HG03025 (cell line): ENCODE measurements at regions not wholly inside any gene's neighbourhood (a gene's known extent, or its start where the extent isn't known, plus 50 kb on each side); places are given as distances from the start of the nearest gene placed in this dataset.
"Not testable (repeated sequence)": the region's sequence is repeated elsewhere in the genome, so short reads cannot be mapped to it uniquely, and the experiment has no call there.

Experiments
- ATAC-seq: cut with Tn5 transposase; IDR thresholded peaks from one replicate; pipeline ENCODE4 v1.9.1; 2021; ENCODE audit warnings: mild to moderate bottlenecking, moderate library complexity; ENCODE audit not compliant: unreplicated experiment, low FRiP score

- not testable (repeated sequence) for ATAC-seq
Observed at GRCh38 chr1:206403612-206404307, 66.5 kb upstream of the IKBKE start.

- not testable (repeated sequence) for ATAC-seq
Observed at GRCh38 chr1:206404309-206405027, 65.8 kb upstream of the IKBKE start.

GRCh38 chr1:206405282-206405681 lies 65.0 kb upstream of the IKBKE start:
- not testable (repeated sequence) for ATAC-seq

GRCh38 chr1:206408371-206409288 lies 61.6 kb upstream of the IKBKE start:
- ATAC-seq: not testable (repeated sequence)

GRCh38 chr1:206411321-206411720 lies 59.0 kb upstream of the IKBKE start:
- ATAC-seq: no peak

GRCh38 chr1:206415942-206416341 lies 54.3 kb upstream of the IKBKE start:
- ATAC-seq: no peak

GRCh38 chr1:206417774-206418614 lies 52.3 kb upstream of the IKBKE start:
- no peak for ATAC-seq

- ATAC-seq: no peak
Observed at GRCh38 chr1:206419250-206419649, 51.0 kb upstream of the IKBKE start.

- ATAC-seq: no peak
Observed at GRCh38 chr1:206419783-206420182, 50.5 kb upstream of the IKBKE start.

GRCh38 chr1:206420471-206420870 lies 49.8 kb upstream of the IKBKE start:
- no peak for ATAC-seq
